ENCODE measurements at regions not wholly inside any gene's neighbourhood (a gene's known extent, or its start where the extent isn't known, plus 50 kb on each side); places are given as distances from the start of the nearest gene placed in this dataset.

DNA sequence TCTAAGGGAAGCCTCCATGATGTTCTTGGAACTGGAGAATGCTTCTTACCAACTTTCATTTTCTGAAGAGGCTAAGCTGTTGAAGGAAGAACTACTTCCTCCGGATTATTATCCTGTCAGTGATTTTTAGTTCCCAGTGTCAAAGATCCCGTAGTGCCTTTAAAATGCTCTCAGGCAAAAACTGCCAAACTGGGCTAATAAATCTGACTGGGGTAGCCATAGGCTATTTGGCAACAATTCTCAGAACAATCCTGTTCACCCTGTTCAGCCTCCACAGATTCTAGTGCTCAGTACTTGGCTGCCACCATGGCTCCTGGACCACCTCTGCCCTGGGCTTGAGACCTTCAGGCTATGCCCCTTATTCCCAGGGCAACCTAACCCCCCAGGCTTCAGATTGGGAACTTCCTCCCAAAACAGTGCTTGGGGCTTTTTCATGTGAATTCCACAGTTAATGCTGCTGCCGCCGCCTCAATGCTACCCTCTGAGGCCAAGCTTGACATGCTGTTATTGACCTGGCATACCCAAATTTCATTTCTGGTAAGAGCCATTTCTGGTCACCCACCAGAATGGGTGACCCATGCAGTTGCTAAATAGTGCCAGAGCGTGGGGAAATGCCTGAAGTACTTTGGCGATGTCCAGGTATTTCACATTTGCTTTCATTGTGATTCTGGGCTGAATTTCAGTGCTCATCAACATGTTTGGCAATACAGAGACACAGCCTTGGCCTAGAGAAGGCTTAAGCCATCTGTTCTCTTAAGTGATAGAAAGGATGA, 110.0 kb upstream of the ARHGAP5 start:
- no peak for DNase-seq

DNA sequence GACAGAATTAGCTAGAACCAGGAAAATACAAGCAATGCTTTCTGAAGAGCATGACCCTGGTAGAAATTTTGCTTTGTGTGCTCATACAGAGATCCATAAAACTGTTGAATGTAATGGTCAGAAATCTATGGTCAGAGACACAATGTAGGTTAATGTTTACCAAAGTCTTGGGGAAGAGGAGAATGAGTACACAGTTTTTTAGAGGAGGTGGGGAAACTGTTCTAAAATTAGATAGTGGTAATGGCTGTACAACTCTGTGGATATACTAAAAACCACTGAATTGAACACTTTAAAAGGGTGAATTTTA, 109.5 kb upstream of the ARHGAP5 start:
- no peak for DNase-seq

DNA sequence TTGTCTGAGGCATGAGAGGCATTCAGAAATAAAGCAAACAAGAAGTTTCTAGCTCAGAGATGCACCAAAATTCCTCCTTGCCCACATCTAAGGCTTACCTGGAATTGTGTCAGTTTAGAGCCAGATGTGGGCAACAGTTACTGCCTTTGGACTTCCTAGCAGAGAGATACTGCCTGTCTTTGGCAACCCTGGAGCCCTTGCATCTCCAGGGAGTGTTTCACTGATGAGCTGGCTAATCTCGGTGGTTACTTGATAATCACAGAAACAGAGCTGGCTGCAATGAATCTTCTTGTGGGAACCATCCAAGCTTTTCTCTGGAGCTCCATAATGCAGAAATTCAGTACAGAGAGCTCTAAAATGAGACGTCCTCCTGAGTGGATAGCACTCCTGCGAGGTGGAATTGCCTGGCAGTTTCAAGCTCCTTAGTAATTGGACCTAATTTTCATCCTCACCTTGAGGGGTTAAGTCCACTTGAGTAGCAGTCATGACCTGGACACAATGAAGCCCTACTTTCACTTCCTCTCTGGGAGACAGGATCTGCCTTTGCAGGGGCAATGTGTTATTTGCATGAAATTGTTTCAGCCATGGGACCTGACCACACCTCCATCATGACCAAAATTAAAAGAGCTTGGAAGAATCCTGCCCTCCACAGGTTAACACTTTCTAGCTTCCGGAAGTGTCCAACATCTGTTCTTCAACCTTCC, 108.8 kb upstream of the ARHGAP5 start:
- no peak for DNase-seq

DNA sequence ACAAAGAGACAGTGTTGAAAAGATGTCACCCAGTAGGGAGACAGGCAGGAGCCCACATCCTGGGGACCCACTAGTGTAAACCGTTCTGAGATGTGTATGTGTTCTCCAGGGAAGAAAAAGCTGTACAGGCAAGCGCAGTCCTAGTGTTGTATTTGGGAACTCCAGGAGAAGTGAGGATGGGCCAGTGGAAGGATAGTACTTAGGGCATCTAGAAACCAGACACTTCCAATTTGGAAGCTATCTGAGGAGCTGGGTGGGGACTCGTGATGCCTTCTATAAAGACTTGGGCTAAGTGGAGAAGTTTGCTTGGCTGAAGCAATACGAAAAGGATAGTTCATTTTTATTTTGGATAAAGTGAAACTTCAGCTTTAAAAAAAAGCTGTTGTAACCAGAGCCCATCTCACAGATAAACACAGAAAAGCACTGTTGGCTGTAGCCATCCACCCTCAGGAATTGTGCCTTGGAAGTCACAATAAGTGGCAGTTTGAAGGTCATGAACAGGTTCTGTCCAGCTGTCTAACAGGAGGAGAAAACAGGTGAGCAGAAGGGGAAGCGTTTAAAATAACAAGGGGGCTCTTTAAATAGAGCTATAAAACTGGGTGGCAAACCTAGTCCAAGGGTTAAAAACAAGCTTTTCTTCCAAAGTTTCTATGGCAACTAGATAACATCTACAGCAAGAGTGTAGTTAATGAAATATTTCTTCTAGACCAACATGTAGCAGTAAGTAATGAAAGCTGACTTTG, 108.0 kb upstream of the ARHGAP5 start:
- no peak for DNase-seq

DNA sequence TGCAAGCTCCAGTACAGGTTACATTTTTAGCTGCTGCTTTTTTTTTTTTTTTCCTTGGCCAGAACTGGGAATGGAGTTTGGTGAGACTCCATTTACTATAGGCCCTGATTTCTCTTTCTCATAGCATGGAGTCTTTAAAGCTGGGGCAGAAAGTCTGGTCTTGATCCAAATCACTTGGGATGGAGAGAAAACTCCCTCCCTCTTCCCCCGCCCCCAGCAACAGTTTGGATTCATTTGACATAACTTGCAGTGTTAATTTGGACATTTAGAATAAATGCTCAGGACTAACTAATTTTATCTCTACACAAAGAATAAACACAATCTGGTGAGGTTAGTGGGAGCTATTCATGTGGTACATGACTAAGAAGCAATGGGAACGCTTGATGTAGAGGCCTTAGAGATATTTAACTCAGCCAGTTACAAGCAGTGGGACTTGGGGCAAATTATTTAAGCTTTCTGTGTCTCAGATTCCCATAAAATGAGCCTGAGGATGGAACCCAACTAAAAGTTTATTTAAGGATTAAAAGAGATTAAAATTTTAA, 107.3 kb upstream of the ARHGAP5 start:
- DNase-seq: no peak

DNA sequence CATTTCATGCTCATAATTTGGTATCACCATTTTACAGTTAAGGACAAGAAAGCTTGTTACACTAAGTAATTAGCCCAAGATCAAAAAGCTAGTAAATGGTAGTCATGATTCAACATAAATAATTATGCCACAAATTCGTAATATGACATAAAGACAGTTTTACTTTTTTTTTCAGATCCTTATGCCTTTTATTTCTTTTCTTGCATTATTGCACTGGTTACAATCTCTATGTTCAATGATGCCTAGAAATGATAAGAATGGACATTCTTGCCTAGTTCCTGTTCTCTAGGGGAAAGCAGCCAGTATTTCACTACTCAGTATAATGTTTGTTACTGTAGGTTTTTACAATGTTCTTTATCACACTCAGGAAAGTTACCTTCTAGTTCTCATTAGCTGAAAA, 106.4 kb upstream of the ARHGAP5 start:
- no peak for DNase-seq

DNA sequence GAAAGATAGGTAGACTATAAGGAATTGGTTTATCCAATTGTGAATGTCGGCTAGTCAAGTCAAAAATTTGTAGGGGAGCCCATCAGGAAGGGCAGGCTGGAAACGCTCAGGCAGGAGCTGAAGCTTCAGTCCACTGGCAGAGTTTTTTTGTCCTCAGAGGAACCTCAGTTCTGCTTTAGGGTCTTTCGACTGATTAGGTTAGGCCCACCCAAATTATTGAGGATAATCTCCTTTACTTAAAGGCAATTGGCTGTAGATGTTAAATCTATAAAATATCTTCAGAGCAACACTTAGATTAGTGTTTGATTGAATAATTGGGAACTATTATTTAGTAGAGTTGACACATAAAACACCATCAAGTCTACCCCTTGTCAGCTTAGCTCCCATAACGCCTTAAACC, 105.5 kb upstream of the ARHGAP5 start:
- no peak for DNase-seq

DNA sequence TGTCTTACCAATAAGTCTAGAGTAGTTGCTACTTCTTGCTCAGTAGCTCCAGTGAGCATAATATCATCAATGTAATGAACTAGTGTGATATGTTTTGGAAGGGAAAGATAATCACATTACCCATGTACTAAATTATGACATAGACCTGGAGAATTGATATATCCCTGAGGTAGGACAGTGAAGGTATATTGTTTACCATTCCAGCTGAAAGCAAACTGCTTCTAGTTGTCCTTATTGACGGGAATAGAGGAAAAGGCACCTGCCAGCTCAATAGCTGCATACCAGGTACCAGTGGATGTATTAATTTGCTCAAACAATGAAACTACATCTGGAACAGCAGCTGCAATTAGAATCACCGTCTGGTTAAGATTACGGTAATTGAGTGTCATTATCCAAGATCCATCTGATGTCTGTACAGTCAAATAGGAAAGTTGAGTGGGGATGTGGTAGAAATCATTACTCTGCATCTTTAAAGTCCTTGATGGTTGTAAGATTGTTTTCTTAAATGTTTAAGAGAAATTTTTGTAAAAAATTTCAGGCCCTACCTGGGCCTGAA, 100.0 kb upstream of the ARHGAP5 start:
- DNase-seq: no peak

DNA sequence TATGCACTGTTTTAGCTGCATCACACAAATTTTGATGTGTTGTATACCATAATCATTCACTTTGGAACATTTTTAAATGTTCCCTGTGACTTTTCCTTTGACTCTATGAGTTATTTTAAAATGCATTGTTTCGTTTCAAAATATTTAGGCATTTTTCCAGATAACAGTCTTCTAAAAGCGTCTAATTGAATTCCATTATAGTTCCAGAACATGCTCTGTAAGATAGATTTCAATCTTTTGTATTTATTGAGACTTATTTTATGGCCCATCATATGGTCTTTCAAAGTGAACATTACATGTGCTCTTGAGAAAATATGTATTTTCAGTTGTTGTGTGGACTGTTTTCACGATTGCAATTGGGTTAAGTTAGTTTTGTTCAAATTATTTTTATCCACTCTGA, 98.7 kb upstream of the ARHGAP5 start:
- no peak for DNase-seq

DNA sequence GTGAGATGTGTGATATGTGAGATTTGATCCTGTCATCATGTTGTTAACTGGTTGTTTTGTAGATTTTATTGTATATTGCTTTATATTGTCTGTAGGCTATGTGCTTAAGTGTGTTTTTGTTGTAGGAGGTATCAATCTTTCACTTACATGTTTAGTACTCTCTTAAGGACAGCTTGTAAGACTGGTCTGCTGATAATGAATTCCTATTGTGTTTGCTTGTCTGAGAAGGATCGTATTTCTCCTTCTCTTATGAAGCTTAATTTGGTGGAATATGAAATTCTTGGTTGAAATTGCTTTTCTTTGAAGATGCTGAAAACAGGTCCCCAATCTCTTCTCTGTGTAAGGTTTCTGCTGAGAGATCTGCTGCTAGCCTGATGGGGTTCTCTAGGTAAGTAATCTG, 94.5 kb upstream of the ARHGAP5 start:
- DNase-seq: no peak

DNA sequence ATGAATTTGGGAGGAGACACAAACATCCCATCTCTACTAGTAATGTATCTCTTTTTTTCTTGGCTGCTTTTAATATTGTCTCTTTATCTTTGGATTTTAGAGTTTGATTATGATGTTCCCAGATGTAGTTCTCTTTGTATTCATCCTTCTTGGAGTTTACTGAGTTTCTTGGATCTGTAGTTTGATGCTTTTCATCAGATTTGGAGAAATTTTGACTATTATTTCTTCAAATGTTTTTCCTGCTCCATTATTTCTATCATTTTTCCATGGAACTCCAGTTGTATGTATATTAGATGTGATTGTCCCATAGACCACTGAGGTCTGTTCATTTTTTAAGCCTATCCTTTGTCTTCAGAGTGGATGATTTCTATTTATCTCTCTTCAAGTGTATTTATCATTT, 90.7 kb upstream of the ARHGAP5 start:
- no peak for DNase-seq

DNA sequence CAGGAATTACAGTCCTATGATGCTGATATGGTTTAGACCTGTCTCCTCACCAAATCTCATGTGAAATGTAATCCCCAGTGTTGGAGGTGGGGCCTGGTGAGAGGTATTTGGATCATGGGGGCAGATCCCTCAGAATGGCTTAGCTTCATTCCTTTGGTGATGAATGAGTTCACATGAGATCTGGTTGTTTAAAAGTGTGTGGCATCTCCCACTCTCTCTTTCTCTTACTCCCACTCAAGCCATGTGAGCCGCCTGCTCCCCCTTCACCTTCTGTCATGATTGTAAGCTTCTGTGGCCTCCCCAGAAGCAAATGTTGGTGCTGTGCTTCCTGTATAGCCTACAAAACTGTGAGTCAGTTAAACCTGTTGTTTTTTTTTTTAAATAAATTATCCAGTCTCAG, 89.4 kb upstream of the ARHGAP5 start:
- no peak for DNase-seq

DNA sequence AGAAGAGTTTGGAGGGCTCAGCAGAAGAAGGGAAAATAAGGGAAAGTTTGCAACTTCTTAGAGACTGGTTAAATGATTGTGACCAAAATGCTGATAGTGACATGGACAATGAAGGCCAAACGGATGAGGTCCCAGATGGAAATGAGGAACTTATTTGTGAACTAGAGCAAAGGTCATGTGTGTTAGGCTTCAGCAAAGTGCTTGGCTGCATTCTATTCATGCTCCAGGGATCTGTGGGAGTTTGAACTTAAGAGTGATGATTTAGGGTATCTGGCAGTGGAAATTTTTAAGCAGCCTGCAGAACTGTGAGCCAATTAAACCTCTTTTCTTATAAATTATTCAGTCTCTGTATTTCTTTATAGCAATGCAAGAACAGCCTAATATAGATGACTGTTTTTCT, 88.9 kb upstream of the ARHGAP5 start:
- no peak for DNase-seq

DNA sequence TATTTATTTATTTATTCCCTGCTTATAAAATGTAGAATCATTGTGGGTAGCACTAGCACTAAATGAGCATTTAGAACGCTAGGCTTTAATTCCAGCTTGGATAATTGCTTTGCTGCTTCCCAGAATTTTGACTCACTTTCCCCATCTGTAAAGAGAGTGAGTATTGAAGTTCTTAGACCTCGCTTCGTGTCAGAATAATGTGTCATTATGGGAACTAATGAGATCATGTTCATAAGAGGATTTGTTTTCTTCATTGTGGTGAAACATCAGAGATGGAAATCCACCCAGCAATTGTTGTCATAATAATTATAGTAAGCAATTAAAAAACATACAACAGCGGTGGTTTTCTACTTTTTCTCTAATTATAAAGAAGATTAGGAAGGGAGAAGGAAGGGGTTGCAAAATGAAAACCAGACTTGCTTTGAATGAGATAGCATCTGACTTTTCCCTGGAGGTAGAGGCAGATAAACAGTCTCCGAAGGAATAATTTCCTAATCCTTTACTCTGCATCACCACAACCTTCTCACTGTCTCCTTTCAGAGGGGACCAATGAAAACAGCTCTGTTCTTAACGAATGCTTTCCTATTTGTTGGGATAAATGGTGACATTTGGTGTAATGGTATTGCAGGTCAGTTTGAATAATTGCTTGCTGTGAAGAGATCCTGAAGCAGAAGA, 86.8 kb upstream of the ARHGAP5 start:
- no peak for DNase-seq

DNA sequence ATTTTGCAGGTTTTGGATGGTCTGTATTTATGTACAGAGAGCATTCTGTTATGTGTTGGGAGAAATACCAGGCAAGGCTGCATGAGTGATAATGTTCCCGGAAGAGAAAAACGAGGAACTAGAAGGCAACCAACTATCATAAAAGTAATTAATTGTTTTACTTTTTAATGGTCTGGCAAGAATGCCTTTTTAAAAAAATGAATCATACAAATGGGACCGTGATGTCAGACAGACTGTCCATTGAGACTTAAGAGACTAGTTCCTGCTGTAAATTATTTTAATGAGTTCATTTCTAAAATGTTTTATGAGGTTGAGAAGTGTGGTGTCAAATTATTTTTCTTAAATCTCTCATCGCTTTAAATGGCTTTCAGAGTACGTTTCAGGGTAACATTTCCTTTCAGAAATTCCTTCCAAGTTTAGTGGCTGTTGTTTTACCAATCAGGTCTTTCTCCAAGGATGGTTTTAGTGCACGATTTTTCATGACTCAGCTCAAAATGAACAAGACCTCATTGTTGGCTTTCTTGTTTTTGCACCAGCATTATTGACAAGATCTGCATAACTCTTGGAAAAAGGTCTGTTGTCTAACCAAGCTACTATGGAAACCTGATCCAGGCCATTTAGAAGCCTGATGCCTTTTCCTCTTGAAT, 86.1 kb upstream of the ARHGAP5 start:
- no peak for DNase-seq

DNA sequence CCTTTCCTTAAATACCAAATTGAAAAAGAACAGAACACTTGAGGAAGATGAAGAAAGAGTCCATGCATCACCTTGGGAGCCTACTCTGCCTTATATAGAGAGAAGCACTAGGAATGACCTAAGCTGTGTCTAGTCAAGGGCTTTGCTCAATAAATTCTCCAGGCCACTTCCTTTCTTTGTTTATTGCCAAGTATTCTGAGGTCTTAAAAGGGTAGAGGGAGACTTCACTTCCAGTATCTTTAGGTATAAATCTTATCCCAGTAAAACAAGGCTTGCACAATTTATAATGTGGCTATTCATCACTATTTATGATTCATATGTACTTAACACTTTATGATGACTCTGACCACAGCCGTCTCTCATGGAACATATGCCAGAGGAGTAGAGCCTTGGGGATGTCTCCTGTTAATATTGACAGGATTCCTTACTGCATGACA, 85.1 kb upstream of the ARHGAP5 start:
- no peak for DNase-seq

DNA sequence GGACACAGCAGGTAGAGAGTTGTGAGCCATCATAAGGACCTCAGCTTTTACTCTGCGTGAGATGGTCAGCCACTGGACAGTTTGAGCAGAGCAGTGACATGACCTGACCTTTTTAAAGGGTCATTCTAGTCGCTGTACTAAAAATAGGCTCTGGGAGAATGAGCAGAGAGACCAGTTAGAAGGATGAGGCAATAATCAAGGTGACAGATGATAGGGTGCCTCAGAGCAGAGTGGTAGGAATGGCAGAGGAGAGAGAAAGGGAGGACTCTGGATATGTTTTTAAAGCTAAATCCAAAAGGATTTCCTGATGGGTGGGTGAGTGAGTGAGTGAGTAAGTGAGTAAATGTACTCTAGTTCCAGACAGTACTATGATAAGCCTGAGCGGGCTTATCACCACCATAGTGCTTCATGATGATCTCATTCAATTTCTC, 83.6 kb upstream of the ARHGAP5 start:
- DNase-seq: no peak

DNA sequence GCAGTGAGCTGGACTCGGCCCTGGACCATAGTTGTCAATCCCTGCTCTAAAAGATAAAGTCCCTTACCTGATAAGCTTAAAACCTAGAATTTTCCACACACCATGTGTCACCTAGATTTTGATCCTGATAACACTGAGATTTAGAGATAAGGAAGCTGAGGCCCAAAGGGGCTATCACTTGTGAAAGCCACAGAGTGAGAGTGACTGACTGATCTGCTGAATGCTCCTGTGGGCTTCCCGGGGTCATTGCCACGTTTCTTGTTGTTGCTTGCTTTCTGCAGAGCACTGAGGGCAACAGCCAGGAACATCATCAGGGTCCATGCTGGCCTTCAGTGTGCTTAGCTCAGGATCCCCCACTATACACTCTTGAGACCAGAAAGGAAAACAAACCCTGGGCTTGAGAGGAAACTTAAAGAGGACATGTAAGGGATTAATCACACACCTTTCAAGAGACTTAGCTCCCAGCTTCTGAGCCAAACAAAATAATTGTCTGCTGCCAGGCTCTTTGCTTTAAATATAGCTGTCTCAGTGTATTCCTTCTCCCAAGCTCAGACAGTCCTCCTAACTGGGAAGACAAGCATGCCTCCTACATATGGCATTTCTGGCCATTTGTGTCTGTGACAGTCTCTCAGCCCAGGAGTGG, 82.6 kb upstream of the ARHGAP5 start:
- DNase-seq: no peak

DNA sequence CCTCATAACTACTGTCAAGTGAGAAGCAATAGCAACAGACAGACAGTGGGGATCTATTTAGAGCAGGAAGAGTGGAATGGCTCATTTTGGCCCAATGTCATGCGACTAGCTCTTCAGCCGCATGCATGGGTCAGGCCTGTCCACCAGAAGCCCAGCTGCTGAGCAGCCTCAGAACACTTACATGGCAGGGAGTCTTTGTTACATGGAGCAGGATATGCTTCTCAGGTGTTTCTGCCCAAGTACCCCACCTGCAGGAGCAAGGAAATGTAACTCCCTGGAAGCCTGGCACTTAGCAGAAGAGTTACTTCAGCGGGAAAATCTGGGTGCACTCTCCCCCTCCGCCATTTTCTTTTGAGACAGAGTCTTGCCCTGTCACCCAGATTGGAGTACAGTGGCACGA, 73.5 kb upstream of the ARHGAP5 start:
- no peak for DNase-seq

DNA sequence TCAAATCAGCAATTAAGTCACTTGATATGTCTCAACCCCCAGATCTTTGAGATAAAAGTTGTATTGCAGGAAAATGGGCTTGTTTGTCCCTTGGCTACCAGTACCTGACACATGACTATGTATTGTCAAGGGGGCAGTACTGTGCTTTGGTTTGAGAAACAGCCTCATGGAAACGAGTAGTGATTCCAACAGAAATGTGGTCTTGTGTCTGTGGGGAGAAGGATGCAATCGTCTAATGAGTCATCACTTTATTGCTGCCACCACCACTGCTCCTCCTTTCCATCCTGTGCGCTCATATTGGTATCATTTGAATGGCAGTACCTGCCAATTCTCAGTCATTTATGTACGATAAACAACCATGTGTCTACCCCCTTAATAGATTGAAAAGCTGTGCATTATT, 72.8 kb upstream of the ARHGAP5 start:
- no peak for DNase-seq

DNA sequence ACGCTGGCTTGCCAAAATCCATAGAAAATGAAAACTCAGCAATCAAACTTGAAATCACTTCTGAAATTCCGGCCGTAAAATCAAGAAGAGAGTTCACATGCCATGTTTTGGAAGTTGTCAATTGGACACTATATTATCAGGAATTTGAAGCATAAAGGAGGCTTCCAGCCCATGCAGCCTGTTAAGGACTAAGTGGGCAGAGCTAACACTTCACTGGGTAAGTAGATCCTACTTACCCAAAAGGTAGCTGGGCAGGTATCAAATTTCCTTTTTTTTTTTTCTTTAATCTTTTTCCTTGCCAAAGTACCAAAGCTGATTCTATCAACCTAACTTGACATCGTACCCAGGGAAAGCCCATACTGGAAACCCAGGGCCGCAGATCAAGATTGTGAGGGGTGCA, 71.5 kb upstream of the ARHGAP5 start:
- no peak for DNase-seq
